SKM-1 (cell line): ENCODE measurements at regions not wholly inside any gene's neighbourhood (a gene's known extent, or its start where the extent isn't known, plus 50 kb on each side); places are given as distances from the start of the nearest gene placed in this dataset.
"Not testable (repeated sequence)": the region's sequence is repeated elsewhere in the genome, so short reads cannot be mapped to it uniquely, and the experiment has no call there.

Experiments used
- DNase-seq: peaks from one replicate; lab custom pipeline; 2025; ENCODE audit not compliant: unreplicated experiment; lab: John Stamatoyannopoulos, UW

- DNase-seq, result no peak
These were observed 248.6 kb upstream of the NECTIN3 start for GRCh38 chr3:110822971-110823370.

- no peak for DNase-seq
These were observed 224.6 kb upstream of the NECTIN3 start for GRCh38 chr3:110846971-110847370.

- no peak for DNase-seq
These were observed 222.6 kb upstream of the NECTIN3 start for GRCh38 chr3:110849064-110849463.

- DNase-seq, result no peak
These were observed 219.9 kb upstream of the NECTIN3 start for GRCh38 chr3:110851736-110852135.

- DNase-seq, result no peak
These were observed 216.4 kb upstream of the NECTIN3 start for GRCh38 chr3:110855207-110855606.

- no peak for DNase-seq
These were observed 214.7 kb upstream of the NECTIN3 start for GRCh38 chr3:110856916-110857315.

- no peak for DNase-seq
These were observed 213.1 kb upstream of the NECTIN3 start for GRCh38 chr3:110858549-110858948.

GRCh38 chr3:110859336-110859735 is 212.3 kb upstream of the NECTIN3 start:
- DNase-seq, result no peak

- no peak for DNase-seq
These were observed 211.6 kb upstream of the NECTIN3 start for GRCh38 chr3:110859993-110860392.

GRCh38 chr3:110865934-110866333 is 205.7 kb upstream of the NECTIN3 start:
- no peak for DNase-seq

GRCh38 chr3:110868106-110868505 is 203.5 kb upstream of the NECTIN3 start:
- no peak for DNase-seq

- DNase-seq, result no peak
These were observed 201.9 kb upstream of the NECTIN3 start for GRCh38 chr3:110869736-110870135.

- DNase-seq, result no peak
These were observed 199.7 kb upstream of the NECTIN3 start for GRCh38 chr3:110871869-110872268.

- no peak for DNase-seq
These were observed 192.9 kb upstream of the NECTIN3 start for GRCh38 chr3:110878692-110879091.

GRCh38 chr3:110881069-110881468 is 190.5 kb upstream of the NECTIN3 start:
- DNase-seq, result no peak

- DNase-seq, result no peak
These were observed 185.3 kb upstream of the NECTIN3 start for GRCh38 chr3:110886222-110886893.

GRCh38 chr3:110887176-110887575 is 184.4 kb upstream of the NECTIN3 start:
- DNase-seq, result no peak

GRCh38 chr3:110888625-110889375 is 182.8 kb upstream of the NECTIN3 start:
- DNase-seq, result not testable (repeated sequence)

GRCh38 chr3:110889376-110889699 is 182.3 kb upstream of the NECTIN3 start:
- not testable (repeated sequence) for DNase-seq

GRCh38 chr3:110894574-110894973 is 177.0 kb upstream of the NECTIN3 start:
- no peak for DNase-seq

GRCh38 chr3:110895054-110895453 is 176.6 kb upstream of the NECTIN3 start:
- DNase-seq, result no peak

- DNase-seq, result no peak
These were observed 174.6 kb upstream of the NECTIN3 start for GRCh38 chr3:110897046-110897445.

GRCh38 chr3:110900576-110900975 is 171.0 kb upstream of the NECTIN3 start:
- DNase-seq, result no peak
